Prostate gland (tissue), 2 donors: ENCODE measurements at regions not wholly inside any gene's neighbourhood (a gene's known extent, or its start where the extent isn't known, plus 50 kb on each side); places are given as distances from the start of the nearest gene placed in this dataset.

ENCODE experiments used
- CTCF ChIP-seq, 4 experiments: fragments of 200-600 bp in 2 of 4; fragments of 450-650 bp in 2 of 4; sonication (generic) in 2 of 4; IDR thresholded peaks; 1 replicate in 3 of 4; 2 replicates in 1 of 4; pipeline ENCODE4 v1.5.1; 2016 to 2019; ENCODE audit warnings: antibody characterized with exemption in 4 of 4, mild to moderate bottlenecking in 2 of 4, moderate library complexity in 2 of 4
- POLR2AphosphoS5 ChIP-seq: sonication (generic); formaldehyde crosslinking; IDR thresholded peaks from one replicate; pipeline ENCODE4 v1.6.1; 2017; ENCODE audit warnings: antibody characterized with exemption

GRCh38 chr2:238521870-238522269, 95.1 kb downstream of the ASB1 start:
- no peak for TF ChIP-seq CTCF (IDR thresholded peaks at IDR 0.05)
- TF ChIP-seq POLR2AphosphoS5, result no peak
